Right lung (tissue), 2 donors: ENCODE measurements at regions not wholly inside any gene's neighbourhood (a gene's known extent, or its start where the extent isn't known, plus 50 kb on each side); places are given as distances from the start of the nearest gene placed in this dataset.

Source experiments
- DNase-seq, 2 donors: peaks; one replicate each; pipeline ENCODE4 v3.0.0-alpha.2; 2013

DNA sequence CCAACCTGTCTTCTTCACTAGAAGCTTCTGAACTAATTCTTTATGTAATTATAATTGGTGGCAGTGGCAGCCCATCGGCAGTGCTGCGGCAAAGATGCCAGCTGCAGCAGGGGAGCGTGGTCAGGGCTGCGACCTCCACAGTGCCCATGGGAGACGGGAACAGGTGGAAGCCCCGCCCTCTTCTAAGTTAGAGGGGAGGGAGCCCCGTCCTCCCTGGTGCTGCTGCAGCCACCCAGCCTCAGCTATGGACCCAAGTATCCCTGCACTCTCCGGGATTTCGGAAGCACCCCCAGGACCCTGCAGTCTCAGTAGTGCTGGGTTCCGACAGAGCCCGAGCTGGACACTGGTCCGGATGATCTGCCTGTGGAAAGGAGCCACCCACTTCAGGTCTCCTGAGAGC is 117.0 kb upstream of the MBL2 start:
- no peak for DNase-seq

DNA sequence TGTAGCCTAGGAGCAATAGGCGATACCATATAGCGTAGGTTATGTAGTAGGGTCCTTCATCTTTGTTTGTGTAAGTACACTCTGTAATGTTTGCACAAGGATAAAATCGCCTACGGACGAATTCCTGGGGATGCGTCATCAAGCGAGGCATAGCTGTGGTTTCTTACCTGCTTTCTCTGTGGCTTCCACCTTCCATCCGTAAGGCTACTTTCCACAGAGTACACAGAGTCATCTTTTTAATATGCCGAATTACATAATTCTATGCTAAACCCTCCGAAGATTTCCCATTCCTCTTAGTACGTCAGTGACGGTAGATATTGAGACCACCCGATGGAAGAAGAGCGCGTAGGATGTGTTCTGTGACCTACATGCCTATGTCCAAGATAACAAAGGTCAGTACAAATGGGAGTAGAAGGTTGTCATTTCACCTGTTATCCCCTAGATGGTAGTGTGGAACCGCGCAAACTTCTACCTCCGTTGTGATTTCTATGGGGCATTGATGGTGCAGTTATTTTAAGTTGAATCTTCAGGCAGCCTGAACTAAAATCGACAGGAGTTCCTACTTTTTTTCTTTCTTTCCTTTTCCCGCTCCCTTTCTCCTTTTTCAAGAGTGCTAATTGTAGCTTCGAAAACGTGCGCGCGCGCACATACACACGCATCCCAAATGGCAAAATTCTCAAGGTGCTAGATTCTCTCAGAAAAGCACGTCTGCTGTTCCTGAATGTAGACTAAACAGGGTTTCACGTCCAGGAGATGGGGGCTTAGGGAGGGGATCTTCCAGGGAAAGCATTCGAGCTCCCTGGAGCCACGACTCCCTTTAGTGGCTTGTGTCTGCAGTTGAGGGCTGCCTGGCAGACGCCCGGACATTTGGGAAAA is 111.7 kb upstream of the MBL2 start:
- DNase-seq = peak; percentile 64 to 68

DNA sequence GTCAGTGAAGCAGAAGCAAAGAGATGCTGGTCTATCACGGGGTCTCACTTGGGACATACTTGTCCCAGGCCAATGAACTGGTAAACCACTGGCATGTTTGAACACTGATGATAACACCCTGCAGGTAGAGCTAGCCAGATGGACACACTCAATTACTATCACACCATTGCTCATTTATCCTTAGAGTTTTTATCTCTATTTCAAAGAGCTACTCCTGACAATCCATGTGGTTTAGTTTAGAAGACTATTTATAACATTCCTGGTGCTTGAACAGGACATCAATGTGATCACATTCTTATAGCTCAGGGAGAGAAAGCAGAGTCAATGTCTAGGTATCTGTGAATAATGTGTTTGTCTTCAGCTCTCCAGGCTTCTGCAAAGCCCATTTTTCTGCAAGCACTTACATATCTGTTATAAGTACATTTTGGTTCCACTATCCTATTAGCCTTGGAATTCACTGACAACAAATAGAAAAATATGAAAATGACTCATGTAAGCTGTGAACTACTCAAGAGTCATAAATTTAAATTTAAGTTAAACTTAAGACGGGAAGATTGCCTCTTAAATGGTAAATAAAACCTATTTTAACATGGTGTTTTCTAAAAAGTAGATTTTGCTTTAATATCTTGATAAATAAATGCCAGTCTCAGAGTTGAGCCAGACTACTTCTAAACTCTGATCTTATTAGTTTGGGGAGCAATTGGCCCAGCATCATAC is 106.7 kb upstream of the MBL2 start:
- no peak for DNase-seq

DNA sequence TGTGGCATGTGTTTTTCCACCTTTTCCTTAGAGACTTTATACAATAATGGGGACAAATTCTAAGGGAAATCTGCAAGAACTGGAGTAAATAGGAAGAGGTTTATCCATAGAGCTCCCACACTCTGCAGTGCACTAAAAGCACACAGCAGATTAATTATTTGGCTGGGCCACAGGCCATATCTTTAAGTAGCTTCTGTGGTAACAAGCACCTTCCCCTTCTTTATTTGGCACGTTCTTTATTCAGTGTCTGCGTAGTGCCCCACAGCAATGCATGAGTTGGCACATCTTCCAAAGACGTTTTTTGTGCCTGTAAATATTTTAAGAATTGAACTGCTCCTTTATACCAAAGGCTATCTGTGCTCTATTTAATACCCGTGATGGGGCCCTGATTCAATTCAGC is 104.9 kb upstream of the MBL2 start:
- DNase-seq = no peak

DNA sequence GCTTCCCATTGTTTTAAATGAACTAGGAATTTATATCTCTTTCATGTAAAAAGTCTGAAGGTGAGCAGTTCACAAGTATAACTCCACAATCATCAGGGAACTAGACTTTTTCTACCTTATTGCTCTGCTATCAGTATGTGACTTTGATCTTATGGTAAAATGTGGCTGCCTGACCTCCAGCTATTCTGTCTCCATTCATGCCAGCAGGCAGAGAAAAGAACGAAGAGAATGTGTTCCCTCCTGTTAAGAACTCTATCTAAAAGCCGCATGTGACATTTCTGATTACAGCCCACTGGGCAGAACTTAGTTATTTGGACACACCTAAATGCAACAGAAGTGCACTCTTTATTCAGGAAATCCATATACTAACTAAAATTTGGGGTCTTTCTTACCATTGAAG is 102.8 kb upstream of the MBL2 start:
- DNase-seq = no peak

DNA sequence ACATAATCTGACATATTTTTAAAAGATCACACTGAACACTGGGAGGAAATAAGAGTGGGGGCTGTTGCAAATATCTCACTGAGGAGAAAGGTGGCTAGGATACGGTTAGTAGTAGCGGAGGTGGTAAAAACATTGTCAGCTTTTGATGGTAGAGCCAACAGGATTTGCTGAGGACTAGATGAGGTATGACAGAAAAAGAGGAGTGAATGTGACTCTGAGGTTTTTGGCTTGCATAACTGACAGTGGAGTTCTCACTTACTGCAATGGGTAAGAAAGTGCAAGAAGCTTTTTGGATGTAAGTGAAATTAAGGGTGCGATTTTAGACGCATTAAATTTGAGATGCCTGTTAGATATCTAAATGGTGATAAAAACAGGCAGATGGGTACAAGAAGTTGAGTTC is 102.0 kb upstream of the MBL2 start:
- no peak for DNase-seq

DNA sequence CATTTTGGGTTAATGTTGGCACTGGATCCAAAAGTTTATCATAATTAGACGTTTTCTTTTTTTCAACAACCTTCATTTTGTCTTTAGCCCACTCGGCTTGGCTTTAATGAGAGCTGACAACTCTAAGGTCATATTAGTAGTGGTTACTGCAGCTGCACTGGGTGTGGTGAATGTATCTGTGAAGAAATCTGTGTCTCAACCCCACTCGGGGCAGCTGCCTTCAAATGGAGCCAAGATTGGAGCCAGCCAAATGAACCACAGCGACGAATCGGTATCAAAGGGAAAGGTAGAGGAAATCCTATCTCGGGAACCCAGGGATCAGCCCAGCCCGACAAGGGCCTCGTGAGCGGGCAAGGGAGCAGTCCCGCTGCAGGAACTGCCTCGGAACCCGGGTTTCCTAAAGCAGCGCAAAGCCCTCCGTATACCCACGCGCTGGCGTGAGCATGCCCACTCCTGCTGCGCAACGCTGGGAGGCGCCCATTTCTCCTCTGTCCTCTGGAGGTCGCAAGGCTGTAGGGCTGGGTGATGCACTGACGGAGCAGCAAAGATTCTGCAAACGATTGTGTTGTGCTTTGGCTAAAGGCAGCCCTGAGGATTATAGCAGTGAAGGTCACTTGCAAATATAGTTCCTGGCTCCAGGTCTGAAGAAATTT is 98.7 kb upstream of the MBL2 start:
- DNase-seq = no peak

DNA sequence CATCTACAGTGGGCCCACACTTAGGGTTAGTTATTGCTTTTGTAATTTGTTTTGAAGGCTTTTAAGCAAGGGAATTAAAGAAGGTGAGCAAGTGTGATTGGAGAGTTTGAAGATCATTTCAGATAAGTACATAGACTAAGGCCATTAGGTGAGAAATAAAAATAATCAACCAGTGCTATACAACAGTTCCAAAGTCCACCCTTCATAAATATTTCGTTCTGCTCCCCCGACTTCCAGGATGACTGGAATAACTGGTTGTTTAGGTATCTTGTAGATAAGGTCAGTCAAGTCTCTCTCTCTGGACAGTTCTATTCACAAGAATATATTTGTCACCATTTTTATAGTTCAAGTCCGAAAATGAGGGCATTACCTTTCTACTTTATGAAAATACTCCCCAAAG is 98.0 kb upstream of the MBL2 start:
- DNase-seq = no peak

DNA sequence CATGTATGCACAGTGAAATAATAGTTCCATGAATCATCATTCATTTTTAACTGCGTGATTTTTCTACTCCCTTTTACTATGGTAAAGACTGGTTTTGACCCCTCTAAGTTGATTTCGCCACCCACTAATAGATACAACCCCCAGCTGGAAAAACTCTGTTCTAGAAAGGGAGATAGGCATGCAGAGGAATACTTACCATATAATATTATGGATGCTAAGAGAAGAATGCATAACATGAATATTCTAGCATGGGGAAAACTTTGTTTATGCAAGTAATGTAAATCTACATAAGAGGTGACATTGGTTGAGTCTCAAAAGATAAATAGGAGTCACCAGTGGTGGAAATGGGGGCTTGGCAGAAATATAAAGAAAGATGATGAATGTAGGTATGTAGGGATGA is 97.3 kb upstream of the MBL2 start:
- DNase-seq = no peak

DNA sequence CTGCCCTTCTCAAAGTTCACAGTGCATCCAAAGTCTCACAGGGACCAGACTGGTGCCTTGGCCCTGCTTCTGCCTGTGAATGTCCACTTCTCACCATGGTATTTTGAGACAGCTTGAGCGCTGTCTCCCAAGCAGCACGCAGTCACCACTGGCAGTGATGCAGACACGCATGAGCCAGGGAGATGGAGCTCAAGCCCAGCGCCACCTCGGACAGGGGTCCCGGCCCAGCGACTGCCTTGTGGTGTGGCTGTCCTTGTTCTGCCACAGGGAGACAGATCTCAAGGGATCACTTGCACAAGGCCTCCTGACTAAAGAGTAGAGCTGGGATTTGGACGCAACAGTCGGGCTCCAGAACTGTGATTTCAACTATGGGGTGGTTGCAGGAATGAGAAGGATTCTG is 92.6 kb upstream of the MBL2 start:
- DNase-seq = no peak

DNA sequence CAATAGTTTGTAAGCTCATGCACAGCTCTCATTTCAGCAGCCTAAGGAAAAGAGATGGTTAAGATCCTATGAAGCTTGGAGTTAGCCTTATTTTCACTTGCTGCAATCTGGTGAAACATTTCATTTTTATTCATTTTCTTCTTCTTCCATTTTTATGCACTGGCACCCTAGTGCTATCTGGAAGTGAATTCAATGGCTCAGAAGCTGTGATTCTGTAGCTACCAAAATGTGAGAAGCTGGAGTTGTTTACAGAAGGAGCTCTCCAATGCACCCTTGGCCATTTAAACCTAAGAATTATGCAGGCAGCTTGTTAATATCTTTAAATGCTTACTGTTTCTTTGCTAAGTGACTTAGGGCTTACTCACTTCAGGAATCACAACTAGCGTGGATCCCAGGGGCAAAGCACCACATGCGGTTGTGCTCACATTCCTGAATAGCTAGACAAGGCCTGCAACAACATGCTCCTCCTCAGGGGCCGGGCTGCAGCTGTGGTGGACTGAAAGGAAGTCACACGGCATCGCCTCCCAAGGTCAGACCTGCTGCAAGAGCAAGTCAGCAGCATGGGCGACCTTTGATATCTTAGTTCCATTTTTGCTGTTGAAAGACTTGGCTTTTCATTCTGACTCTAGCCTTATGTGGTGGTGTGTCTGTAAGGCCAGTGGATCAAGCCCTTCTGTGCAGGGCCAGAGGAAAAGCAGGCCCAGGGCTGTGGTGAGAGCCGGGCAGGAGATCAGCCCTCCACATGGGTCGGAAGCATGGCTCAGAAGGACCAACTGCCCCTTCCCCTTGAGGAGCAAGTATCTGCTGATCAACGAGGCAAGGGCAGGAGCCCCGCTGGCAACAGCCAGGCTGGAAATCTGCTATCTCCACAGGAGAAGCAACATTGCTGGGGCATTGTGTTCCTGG is 91.9 kb upstream of the MBL2 start:
- DNase-seq = peak in 1 of 2 donors; percentile 3

DNA sequence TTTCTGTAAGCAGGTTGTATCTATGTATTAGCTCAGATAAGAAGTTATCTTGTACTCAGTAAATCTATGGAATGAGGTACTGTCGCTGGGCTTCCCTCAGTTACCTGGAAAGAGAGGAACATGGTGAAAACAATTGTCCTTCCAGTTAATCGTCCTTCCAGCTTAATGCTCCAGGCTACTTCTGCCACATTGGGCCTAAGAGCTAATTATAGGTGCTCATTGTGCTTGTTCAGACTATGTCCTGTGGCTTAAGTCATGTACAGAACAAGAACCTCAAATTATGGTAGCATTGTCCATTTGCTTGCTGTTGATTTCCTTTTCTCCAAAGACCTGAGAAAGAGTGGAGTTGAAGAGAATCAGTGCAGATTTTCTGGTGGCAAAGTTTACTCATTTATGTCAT is 86.1 kb upstream of the MBL2 start:
- DNase-seq = no peak

DNA sequence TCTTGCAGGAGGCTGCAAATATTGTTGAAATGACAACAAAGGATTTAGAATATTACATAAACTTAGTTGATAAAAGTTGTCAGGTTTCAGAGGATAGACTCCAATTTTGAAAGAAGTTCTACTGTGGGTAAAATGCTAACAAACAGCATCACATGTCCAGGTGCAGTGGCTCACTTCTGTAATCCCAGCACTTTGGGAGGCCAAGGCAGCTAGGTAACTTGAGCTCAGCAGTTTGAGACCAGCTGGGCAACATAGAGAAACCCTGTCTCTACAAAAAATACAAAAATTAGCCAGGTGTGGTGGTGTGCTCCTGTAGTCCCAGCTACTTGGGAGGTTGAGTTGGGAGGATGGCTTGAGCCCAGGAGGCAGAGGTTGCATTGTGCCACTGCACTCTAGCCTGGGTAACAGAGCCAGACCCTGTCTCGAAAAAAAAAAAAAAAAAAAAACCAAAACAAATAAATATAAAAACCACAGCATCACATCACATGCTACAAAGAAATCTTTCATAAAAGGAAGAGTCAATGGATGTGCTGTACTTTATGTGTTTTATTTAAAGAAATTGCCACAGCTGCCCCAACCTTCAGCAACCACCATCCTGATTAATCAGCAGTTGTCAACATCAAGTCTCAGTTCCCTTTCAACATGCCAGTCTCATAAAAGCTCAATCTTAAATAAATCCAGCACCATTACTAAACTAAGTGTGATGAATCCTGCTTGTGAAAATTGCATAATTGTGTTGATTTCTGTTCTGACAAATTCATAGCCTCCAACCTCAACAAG is 83.2 kb upstream of the MBL2 start:
- DNase-seq = no peak

DNA sequence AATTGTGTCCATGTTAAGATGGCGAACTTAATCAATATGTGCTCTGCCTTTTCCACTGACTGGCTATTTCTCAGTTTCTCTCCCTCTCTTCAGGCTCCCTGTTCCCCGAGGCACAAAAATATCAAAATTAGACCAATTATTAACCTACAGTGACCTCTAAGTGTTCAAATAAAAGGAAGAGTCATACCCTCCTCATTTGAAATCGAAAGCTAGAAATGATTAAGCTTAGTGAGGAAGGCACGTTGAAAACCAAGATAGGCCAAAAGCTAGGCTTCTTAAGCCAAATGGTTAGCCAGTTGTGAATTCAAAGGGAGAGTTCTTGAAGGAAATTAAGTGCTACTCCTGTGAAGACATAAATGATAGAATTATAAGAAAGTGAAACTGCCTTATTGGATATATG is 81.1 kb upstream of the MBL2 start:
- no peak for DNase-seq

DNA sequence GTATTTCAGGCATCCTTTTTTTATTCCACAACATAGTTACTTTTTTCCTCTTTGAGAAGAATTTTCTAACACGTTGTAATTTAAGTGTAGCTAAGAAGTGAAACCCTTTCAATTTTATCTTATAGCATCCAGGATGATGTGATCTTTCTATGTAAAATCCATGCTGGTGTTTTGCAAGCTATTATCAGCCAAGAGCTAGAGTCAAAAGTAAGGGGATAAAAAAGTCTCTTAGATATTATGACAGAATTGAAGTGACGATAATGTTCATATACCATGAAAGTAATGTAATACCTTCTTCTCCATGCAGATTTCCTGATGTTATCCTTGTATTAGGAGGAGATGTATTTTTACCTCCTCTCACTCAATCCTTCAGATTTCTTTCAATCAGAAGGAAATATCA is 64.2 kb upstream of the MBL2 start:
- no peak for DNase-seq
